Caco-2 (cell line): ENCODE measurements at regions not wholly inside any gene's neighbourhood (a gene's known extent, or its start where the extent isn't known, plus 50 kb on each side); places are given as distances from the start of the nearest gene placed in this dataset.

ENCODE experiments used
- BruUV-seq: library from RNA; stranded (reverse); fragments of 400-500 nt; replicated peaks from 2 replicates; lab custom pipeline; 2021; lab: Mats Ljungman, UMichigan
- CTCF ChIA-PET: fragments of 300-600 bp; sonication (Branson Sonifier 250); formaldehyde crosslinking; loops from one replicate; lab custom pipeline; 2022; ENCODE audit warnings: antibody characterized with exemption; lab: Charles Lee
- POLR2A ChIA-PET: fragments of 300-600 bp; sonication (Branson Sonifier 250); formaldehyde crosslinking; loops from one replicate; lab custom pipeline; 2022; ENCODE audit warnings: antibody characterized with exemption; lab: Charles Lee
- DNase-seq, 2 experiments: peaks; one replicate each; pipeline versions ENCODE4 v3.0.0 to v3.0.0-alpha.2; 2020 to 2022
- H3K27me3 ChIP-seq: replicated peaks from 2 replicates; pipeline ENCODE4 v1.6.0; 2011; ENCODE audit warnings: low read length; ENCODE audit not compliant: control insufficient read depth, insufficient read depth
- H3K36me3 ChIP-seq: 2 replicates; pipeline ENCODE4 v1.5.1; 2011; ENCODE audit warnings: low read length; ENCODE audit not compliant: control insufficient read depth, insufficient read depth
- H3K4me1 ChIP-seq: fragments of 250-450 bp; sonication (Bioruptor Pico); 2 replicates; pipeline ENCODE4 v1.5.1; 2020; ENCODE audit warnings: mild to moderate bottlenecking
- H3K4me3 ChIP-seq: 2 replicates; pipeline ENCODE4 v1.5.1; 2011; ENCODE audit warnings: low read depth, mild to moderate bottlenecking, control low read depth, low read length
- H3K9me3 ChIP-seq: fragments of 250-450 bp; sonication (Bioruptor Pico); 2 replicates; pipeline ENCODE4 v1.5.1; 2020; ENCODE audit warnings: mild to moderate bottlenecking, moderate library complexity
- H3K27ac Mint-ChIP-seq: one replicate; pipeline ENCODE4 v1.8.0; 2022; ENCODE audit warnings: mixed read lengths; ENCODE audit not compliant: unreplicated experiment
- H3K27me3 Mint-ChIP-seq: one replicate; pipeline ENCODE4 v1.8.0; 2022; ENCODE audit warnings: mixed read lengths; ENCODE audit not compliant: insufficient read depth, unreplicated experiment
- H3K36me3 Mint-ChIP-seq: one replicate; pipeline ENCODE4 v1.8.0; 2022; ENCODE audit warnings: mild to moderate bottlenecking, mixed read lengths; ENCODE audit not compliant: insufficient read depth, unreplicated experiment
- H3K4me1 Mint-ChIP-seq: one replicate; pipeline ENCODE4 v1.8.0; 2022; ENCODE audit warnings: low read depth, mixed read lengths; ENCODE audit not compliant: unreplicated experiment
- H3K4me3 Mint-ChIP-seq: one replicate; pipeline ENCODE4 v1.8.0; 2022; ENCODE audit warnings: mild to moderate bottlenecking, moderate library complexity, mixed read lengths; ENCODE audit not compliant: unreplicated experiment
- H3K9me3 Mint-ChIP-seq: one replicate; pipeline ENCODE4 v1.8.0; 2022; ENCODE audit warnings: mixed read lengths; ENCODE audit not compliant: unreplicated experiment
- CTCF ChIP-seq, 2 experiments: fragments of 200-600 bp in 1 of 2; IDR thresholded peaks; 1 replicate in 1 of 2; 2 replicates in 1 of 2; pipeline versions ENCODE4 v1.5.1 to v1.8.0; 2011 to 2022; ENCODE audit warnings: antibody characterized with exemption in 1 of 2, control low read depth in 1 of 2, inconsistent platforms in 1 of 2, low read depth in 1 of 2, low read length in 1 of 2, mild to moderate bottlenecking in 1 of 2, moderate library complexity in 1 of 2; ENCODE audit not compliant: insufficient read depth in 1 of 2, severe bottlenecking in 1 of 2, unreplicated experiment in 1 of 2
- intact Hi-C: fragments of 100-400 bp; cut with micrococcal nuclease; formaldehyde crosslinking; loops from one replicate; pipeline ENCODE4 v1.10.0; 2022; ENCODE audit not compliant: unreplicated experiment

GRCh38 chr16:5633845-5634440 is 536.3 kb upstream of the EEF2KMT start:
- BruUV-seq = no TSS peak
- no peak for DNase-seq
- CTCF ChIA-PET = interaction anchor here (1.0 kb wide), 1 partner anchor 18 kb away, joined by 4 read pairs; no protein-coding TSS in a partner anchor
- peak; percentile 36 to 56 for TF ChIP-seq CTCF (IDR thresholded peaks at IDR 0.05; ENCODE audit: insufficient read depth in 1 of 2, low read depth in 1 of 2, low read length in 1 of 2, severe bottlenecking in 1 of 2, unreplicated experiment in 1 of 2)
- no peak overlapping the region for H3K4me3 Mint-ChIP-seq
- no peaks in the 10 kb centered on the region for H3K27me3 Mint-ChIP-seq
- intact Hi-C loops = no loop called here
- POLR2A ChIA-PET = no interaction called here
- no peaks in the 10 kb centered on the region for H3K9me3 Mint-ChIP-seq
- H3K36me3 Mint-ChIP-seq = no peaks in the 10 kb centered on the region
- Histone ChIP-seq H3K27me3 (no peaks in the 10 kb centered on the region), H3K9me3 (no peaks in the 10 kb centered on the region), H3K4me1 (no peaks in the 10 kb centered on the region), H3K4me3 (no peak overlapping the region), H3K36me3 (no peaks in the 10 kb centered on the region)
- H3K27ac Mint-ChIP-seq = no peak overlapping the region
- H3K4me1 Mint-ChIP-seq = no peaks in the 10 kb centered on the region

GRCh38 chr16:5622234-5622884 is 524.8 kb upstream of the EEF2KMT start:
- intact Hi-C loops = no loop called here
- TF ChIP-seq CTCF (IDR thresholded peaks at IDR 0.05; ENCODE audit: insufficient read depth in 1 of 2, low read depth in 1 of 2, low read length in 1 of 2, severe bottlenecking in 1 of 2, unreplicated experiment in 1 of 2) = no peak
- BruUV-seq = no TSS peak
- Histone ChIP-seq H3K36me3 (no peaks in the 10 kb centered on the region), H3K9me3 (no peaks in the 10 kb centered on the region; the same call in 1 of the 2 replicates), H3K4me3 (no peak overlapping the region), H3K4me1 (no peaks in the 10 kb centered on the region), H3K27me3 (no peaks in the 10 kb centered on the region)
- Mint-ChIP-seq H3K27me3 (peaks cover 7% of the 10 kb centered on the region), H3K27ac (no peak overlapping the region), H3K4me1 (no peaks in the 10 kb centered on the region), H3K4me3 (no peak overlapping the region), H3K9me3 (no peaks in the 10 kb centered on the region), H3K36me3 (no peaks in the 10 kb centered on the region)
- ChIA-PET CTCF (interaction anchor here (0.6 kb wide), 1 partner anchor 1939 kb away, joined by 3 read pairs; no protein-coding TSS in a partner anchor), POLR2A (no interaction called here)
- DNase-seq = no peak

GRCh38 chr16:5621826-5622225 is 524.2 kb upstream of the EEF2KMT start:
- Histone ChIP-seq H3K36me3 (no peaks in the 10 kb centered on the region), H3K27me3 (no peaks in the 10 kb centered on the region), H3K4me1 (no peaks in the 10 kb centered on the region), H3K4me3 (no peak overlapping the region), H3K9me3 (no peaks in the 10 kb centered on the region)
- no peak for DNase-seq
- Mint-ChIP-seq H3K27me3 (peaks cover 12% of the 10 kb centered on the region), H3K9me3 (no peaks in the 10 kb centered on the region), H3K4me3 (no peak overlapping the region), H3K4me1 (no peaks in the 10 kb centered on the region), H3K36me3 (no peaks in the 10 kb centered on the region), H3K27ac (no peak overlapping the region)
- no peak for TF ChIP-seq CTCF (IDR thresholded peaks at IDR 0.05; ENCODE audit: insufficient read depth in 1 of 2, low read depth in 1 of 2, low read length in 1 of 2, severe bottlenecking in 1 of 2, unreplicated experiment in 1 of 2)
- BruUV-seq = no TSS peak
- intact Hi-C loops = no loop called here
- CTCF ChIA-PET = interaction anchor here (0.6 kb wide), 1 partner anchor 1938 kb away, joined by 3 read pairs; no protein-coding TSS in a partner anchor
- POLR2A ChIA-PET = no interaction called here
